Activated gamma-delta T cell (primary cell): ENCODE measurements at regions not wholly inside any gene's neighbourhood (a gene's known extent, or its start where the extent isn't known, plus 50 kb on each side); places are given as distances from the start of the nearest gene placed in this dataset.
"Not testable (repeated sequence)": the region's sequence is repeated elsewhere in the genome, so short reads cannot be mapped to it uniquely, and the experiment has no call there.

ENCODE experiments used
- DNase-seq: peaks from one replicate; lab custom pipeline; 2025; lab: John Stamatoyannopoulos, UW

- DNase-seq: no peak
Observed at GRCh38 chr6:158920311-158920905, 79.6 kb downstream of the RSPH3 start.

GRCh38 chr6:158919865-158920264, 80.1 kb downstream of the RSPH3 start:
- no peak for DNase-seq

GRCh38 chr6:158916617-158917016, 83.4 kb downstream of the RSPH3 start:
- no peak for DNase-seq

GRCh38 chr6:158914923-158915322, 85.1 kb downstream of the RSPH3 start:
- no peak for DNase-seq

GRCh38 chr6:158913580-158913979, 86.4 kb downstream of the RSPH3 start:
- DNase-seq: no peak

GRCh38 chr6:158912655-158913054, 87.3 kb downstream of the RSPH3 start:
- DNase-seq: no peak

- no peak for DNase-seq
Observed at GRCh38 chr6:158911746-158912480, 88.1 kb downstream of the RSPH3 start.

GRCh38 chr6:158910484-158911440, 89.2 kb downstream of the RSPH3 start:
- DNase-seq: no peak

- no peak for DNase-seq
Observed at GRCh38 chr6:158909938-158910337, 90.1 kb downstream of the RSPH3 start.

- DNase-seq: no peak
Observed at GRCh38 chr6:158908606-158909005, 89.4 kb upstream of the EZR start.

- DNase-seq: no peak
Observed at GRCh38 chr6:158907931-158908330, 88.8 kb upstream of the EZR start.

GRCh38 chr6:158906926-158907325, 87.8 kb upstream of the EZR start:
- no peak for DNase-seq

GRCh38 chr6:158905277-158905676, 86.1 kb upstream of the EZR start:
- DNase-seq: no peak

GRCh38 chr6:158903801-158904200, 84.6 kb upstream of the EZR start:
- DNase-seq: no peak

GRCh38 chr6:158900663-158901312, 81.6 kb upstream of the EZR start:
- no peak for DNase-seq

GRCh38 chr6:158897236-158897635, 78.1 kb upstream of the EZR start:
- no peak for DNase-seq

GRCh38 chr6:158895661-158896060, 76.5 kb upstream of the EZR start:
- DNase-seq: no peak

GRCh38 chr6:158894193-158894592, 75.0 kb upstream of the EZR start:
- DNase-seq: no peak

- DNase-seq: no peak
Observed at GRCh38 chr6:158892266-158892665, 73.1 kb upstream of the EZR start.

- not testable (repeated sequence) for DNase-seq
Observed at GRCh38 chr6:158891560-158891959, 72.4 kb upstream of the EZR start.

- DNase-seq: not testable (repeated sequence)
Observed at GRCh38 chr6:158888171-158888570, 69.0 kb upstream of the EZR start.

GRCh38 chr6:158886346-158886977, 67.3 kb upstream of the EZR start:
- not testable (repeated sequence) for DNase-seq
